ENCODE measurements at regions not wholly inside any gene's neighbourhood (a gene's known extent, or its start where the extent isn't known, plus 50 kb on each side); places are given as distances from the start of the nearest gene placed in this dataset.
"Not testable (repeated sequence)": the region's sequence is repeated elsewhere in the genome, so short reads cannot be mapped to it uniquely, and the experiment has no call there.

DNA sequence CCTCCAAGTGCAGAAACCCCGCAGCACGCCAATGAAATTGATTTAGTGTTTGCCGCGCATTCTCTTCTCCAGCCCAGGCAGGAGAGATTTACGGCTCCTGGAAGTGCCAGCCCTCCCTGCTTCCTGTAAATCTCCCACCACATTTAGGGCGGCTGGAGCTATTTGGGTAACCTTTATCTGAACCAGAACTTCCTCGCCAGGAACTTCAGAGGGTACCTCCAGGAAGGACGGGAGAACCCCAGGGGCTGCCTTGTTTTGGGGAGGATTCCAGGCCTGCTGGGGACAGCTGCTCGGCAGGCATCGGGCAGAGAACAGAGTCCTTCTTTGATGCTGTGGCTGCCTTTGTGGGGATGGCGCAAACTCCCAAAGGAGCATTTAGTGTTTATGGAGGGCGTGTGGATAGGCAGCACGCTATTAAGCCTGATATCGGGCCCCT is 122.0 kb upstream of the MYCN start:
- Histone ChIP-seq H3K27ac (ENCODE audit: low read depth, low read length) (no peak overlapping the region), H3K36me3 (ENCODE audit: control insufficient read depth in 3 of 3, insufficient read depth in 3 of 3, low read length in 3 of 3) (no peaks in the 10 kb centered on the region), H3K27me3 (ENCODE audit: control insufficient read depth in 3 of 3, insufficient read depth in 3 of 3, low read length in 3 of 3) (no peaks in the 10 kb centered on the region), H3K4me1 (ENCODE audit: control insufficient read depth in 3 of 3, insufficient read depth in 3 of 3, low read length in 3 of 3) (no peaks in the 10 kb centered on the region), H3K4me3 (ENCODE audit: low read length in 3 of 3) (no peak overlapping the region), H3K9ac (ENCODE audit: low read depth in 1 of 3, low read length in 3 of 3) (no peak overlapping the region), H3K9me3 (ENCODE audit: control insufficient read depth in 3 of 3, low read length in 3 of 3) (no peaks in the 10 kb centered on the region)

- no peaks in the 10 kb centered on the region for H3K27me3 ChIP-seq (ENCODE audit: control insufficient read depth in 3 of 3, insufficient read depth in 3 of 3, low read length in 3 of 3)
- no peak overlapping the region for H3K4me3 ChIP-seq (ENCODE audit: low read length in 3 of 3)
- no peaks in the 10 kb centered on the region for H3K4me1 ChIP-seq (ENCODE audit: control insufficient read depth in 3 of 3, insufficient read depth in 3 of 3, low read length in 3 of 3)
- no peaks in the 10 kb centered on the region for H3K36me3 ChIP-seq (ENCODE audit: control insufficient read depth in 3 of 3, insufficient read depth in 3 of 3, low read length in 3 of 3)
- no peaks in the 10 kb centered on the region for H3K9me3 ChIP-seq (ENCODE audit: control insufficient read depth in 3 of 3, low read length in 3 of 3)
- no peak overlapping the region for H3K9ac ChIP-seq (ENCODE audit: low read depth in 1 of 3, low read length in 3 of 3)
- H3K27ac ChIP-seq (ENCODE audit: low read depth, low read length), result no peak overlapping the region
These were observed 121.5 kb upstream of the MYCN start for GRCh38 chr2:15818881-15819280.

DNA sequence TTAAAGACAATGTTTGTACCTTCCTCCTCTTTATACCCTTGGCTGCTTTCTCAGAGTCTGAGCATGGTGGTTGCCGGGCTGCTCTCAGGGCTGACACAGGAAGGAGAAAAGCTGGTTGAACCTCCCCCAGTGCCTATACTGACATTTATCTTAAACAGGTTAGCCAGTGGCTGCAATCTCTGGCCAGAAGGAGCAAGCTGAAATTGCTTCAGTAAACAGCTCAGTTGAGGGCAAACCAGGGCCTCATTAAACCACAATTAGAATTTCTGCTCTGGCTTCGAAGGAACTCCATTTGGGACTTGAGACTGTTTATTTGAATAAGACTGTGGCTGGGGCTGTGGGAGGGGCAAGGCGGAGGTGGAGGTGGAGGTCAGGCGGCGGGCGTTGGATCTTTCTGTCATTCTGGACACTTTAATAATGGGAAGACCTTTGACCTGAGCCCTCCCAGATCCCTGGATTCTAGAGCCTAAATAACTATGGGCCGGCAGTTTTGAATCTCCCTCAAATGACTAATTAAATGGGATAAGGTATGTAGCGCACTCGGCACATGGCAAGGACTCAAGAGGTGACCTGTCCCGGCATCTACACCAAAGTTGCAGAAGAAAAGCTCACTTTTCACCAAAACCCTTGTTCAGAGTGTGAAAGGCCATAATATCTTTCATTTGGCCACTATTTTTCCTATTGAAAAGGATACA is 120.6 kb upstream of the MYCN start:
- Histone ChIP-seq H3K9ac (ENCODE audit: low read depth in 1 of 3, low read length in 3 of 3) (no peak overlapping the region), H3K4me3 (ENCODE audit: low read length in 3 of 3) (no peak overlapping the region), H3K27me3 (ENCODE audit: control insufficient read depth in 3 of 3, insufficient read depth in 3 of 3, low read length in 3 of 3) (no peaks in the 10 kb centered on the region), H3K9me3 (ENCODE audit: control insufficient read depth in 3 of 3, low read length in 3 of 3) (no peaks in the 10 kb centered on the region), H3K4me1 (ENCODE audit: control insufficient read depth in 3 of 3, insufficient read depth in 3 of 3, low read length in 3 of 3) (no peaks in the 10 kb centered on the region), H3K27ac (ENCODE audit: low read depth, low read length) (no peak overlapping the region), H3K36me3 (ENCODE audit: control insufficient read depth in 3 of 3, insufficient read depth in 3 of 3, low read length in 3 of 3) (no peaks in the 10 kb centered on the region)

DNA sequence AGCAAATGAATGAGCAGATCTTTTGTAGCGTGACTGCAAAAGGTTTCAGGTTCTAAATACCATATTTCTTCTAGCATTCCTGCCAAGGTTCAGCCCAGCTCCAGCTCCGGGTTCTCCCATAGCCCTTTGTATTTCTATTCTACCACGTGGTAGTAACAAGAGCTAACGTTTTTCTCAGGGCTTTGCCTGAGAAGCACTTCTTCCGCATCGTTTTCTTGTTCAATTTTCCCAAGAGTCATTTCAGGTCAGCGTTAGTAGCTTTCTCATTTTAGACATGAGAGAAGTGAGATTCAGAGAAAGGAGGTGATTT is 120.1 kb upstream of the MYCN start:
- Histone ChIP-seq H3K36me3 (ENCODE audit: control insufficient read depth in 3 of 3, insufficient read depth in 3 of 3, low read length in 3 of 3) (no peaks in the 10 kb centered on the region), H3K4me1 (ENCODE audit: control insufficient read depth in 3 of 3, insufficient read depth in 3 of 3, low read length in 3 of 3) (no peaks in the 10 kb centered on the region), H3K4me3 (ENCODE audit: low read length in 3 of 3) (no peak overlapping the region), H3K9me3 (ENCODE audit: control insufficient read depth in 3 of 3, low read length in 3 of 3) (no peaks in the 10 kb centered on the region), H3K9ac (ENCODE audit: low read depth in 1 of 3, low read length in 3 of 3) (no peak overlapping the region), H3K27ac (ENCODE audit: low read depth, low read length) (no peak overlapping the region), H3K27me3 (ENCODE audit: control insufficient read depth in 3 of 3, insufficient read depth in 3 of 3, low read length in 3 of 3) (no peaks in the 10 kb centered on the region)

GRCh38 chr2:15820927-15821326 is 119.4 kb upstream of the MYCN start:
- H3K36me3 ChIP-seq (ENCODE audit: control insufficient read depth in 3 of 3, insufficient read depth in 3 of 3, low read length in 3 of 3), result no peaks in the 10 kb centered on the region
- H3K9ac ChIP-seq (ENCODE audit: low read depth in 1 of 3, low read length in 3 of 3), result no peak overlapping the region
- no peak overlapping the region for H3K4me3 ChIP-seq (ENCODE audit: low read length in 3 of 3)
- no peak overlapping the region for H3K27ac ChIP-seq (ENCODE audit: low read depth, low read length)
- H3K9me3 ChIP-seq (ENCODE audit: control insufficient read depth in 3 of 3, low read length in 3 of 3), result no peaks in the 10 kb centered on the region
- H3K27me3 ChIP-seq (ENCODE audit: control insufficient read depth in 3 of 3, insufficient read depth in 3 of 3, low read length in 3 of 3), result no peaks in the 10 kb centered on the region
- H3K4me1 ChIP-seq (ENCODE audit: control insufficient read depth in 3 of 3, insufficient read depth in 3 of 3, low read length in 3 of 3), result no peaks in the 10 kb centered on the region

GRCh38 chr2:15822151-15823044 is 118.0 kb upstream of the MYCN start:
- H3K9me3 ChIP-seq (ENCODE audit: control insufficient read depth in 3 of 3, low read length in 3 of 3), result no peaks in the 10 kb centered on the region
- no peaks in the 10 kb centered on the region for H3K27me3 ChIP-seq (ENCODE audit: control insufficient read depth in 3 of 3, insufficient read depth in 3 of 3, low read length in 3 of 3)
- no peaks in the 10 kb centered on the region for H3K36me3 ChIP-seq (ENCODE audit: control insufficient read depth in 3 of 3, insufficient read depth in 3 of 3, low read length in 3 of 3)
- H3K4me3 ChIP-seq (ENCODE audit: low read length in 3 of 3), result no peak overlapping the region
- no peak overlapping the region for H3K9ac ChIP-seq (ENCODE audit: low read depth in 1 of 3, low read length in 3 of 3)
- H3K4me1 ChIP-seq (ENCODE audit: control insufficient read depth in 3 of 3, insufficient read depth in 3 of 3, low read length in 3 of 3), result no peaks in the 10 kb centered on the region
- no peak overlapping the region for H3K27ac ChIP-seq (ENCODE audit: low read depth, low read length)

GRCh38 chr2:15823459-15824396 is 116.6 kb upstream of the MYCN start:
- Histone ChIP-seq H3K27ac (ENCODE audit: low read depth, low read length) (no peak overlapping the region), H3K4me1 (ENCODE audit: control insufficient read depth in 3 of 3, insufficient read depth in 3 of 3, low read length in 3 of 3) (no peaks in the 10 kb centered on the region)

DNA sequence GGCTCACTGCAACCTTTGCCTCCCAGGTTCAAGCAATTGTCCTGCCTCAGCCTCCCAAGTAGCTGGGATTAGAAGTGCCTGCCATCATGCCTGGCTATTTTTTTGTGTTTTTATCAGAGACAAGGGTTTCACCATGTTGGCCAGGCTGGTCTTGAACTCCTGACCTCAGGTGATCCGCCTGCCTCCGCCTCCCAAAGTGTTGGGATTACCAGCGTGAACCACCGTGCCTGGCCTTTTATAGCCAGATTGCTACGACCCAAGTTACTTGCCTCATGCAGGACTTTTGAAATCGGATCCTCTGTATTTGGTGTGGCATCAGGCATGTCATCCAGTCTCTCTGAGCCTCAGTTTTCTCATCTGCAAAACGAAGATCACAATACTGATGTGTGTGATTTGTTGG is 115.9 kb upstream of the MYCN start:
- H3K27me3 ChIP-seq (ENCODE audit: control insufficient read depth in 3 of 3, insufficient read depth in 3 of 3, low read length in 3 of 3); H3K9me3 ChIP-seq (ENCODE audit: control insufficient read depth in 3 of 3, low read length in 3 of 3); H3K36me3 ChIP-seq (ENCODE audit: control insufficient read depth in 3 of 3, insufficient read depth in 3 of 3, low read length in 3 of 3); H3K9ac ChIP-seq (ENCODE audit: low read depth in 1 of 3, low read length in 3 of 3); H3K4me3 ChIP-seq (ENCODE audit: low read length in 3 of 3); H3K4me1 ChIP-seq (ENCODE audit: control insufficient read depth in 3 of 3, insufficient read depth in 3 of 3, low read length in 3 of 3); H3K27ac ChIP-seq (ENCODE audit: low read depth, low read length): not testable (repeated sequence)

More at GRCh38 chr2:15823459-15824396, 116.6 kb upstream of the MYCN start:
- Histone ChIP-seq H3K36me3 (ENCODE audit: control insufficient read depth in 3 of 3, insufficient read depth in 3 of 3, low read length in 3 of 3) (no peaks in the 10 kb centered on the region), H3K9me3 (ENCODE audit: control insufficient read depth in 3 of 3, low read length in 3 of 3) (no peaks in the 10 kb centered on the region), H3K27me3 (ENCODE audit: control insufficient read depth in 3 of 3, insufficient read depth in 3 of 3, low read length in 3 of 3) (no peaks in the 10 kb centered on the region), H3K4me3 (ENCODE audit: low read length in 3 of 3) (no peak overlapping the region), H3K9ac (ENCODE audit: low read depth in 1 of 3, low read length in 3 of 3) (no peak overlapping the region)

GRCh38 chr2:15825276-15825980 is 114.9 kb upstream of the MYCN start:
- no peaks in the 10 kb centered on the region for H3K36me3 ChIP-seq (ENCODE audit: control insufficient read depth in 3 of 3, insufficient read depth in 3 of 3, low read length in 3 of 3)
- H3K4me3 ChIP-seq (ENCODE audit: low read length in 3 of 3), result no peak overlapping the region
- no peaks in the 10 kb centered on the region for H3K27me3 ChIP-seq (ENCODE audit: control insufficient read depth in 3 of 3, insufficient read depth in 3 of 3, low read length in 3 of 3)
- H3K4me1 ChIP-seq (ENCODE audit: control insufficient read depth in 3 of 3, insufficient read depth in 3 of 3, low read length in 3 of 3), result no peaks in the 10 kb centered on the region
- H3K9ac ChIP-seq (ENCODE audit: low read depth in 1 of 3, low read length in 3 of 3), result no peak overlapping the region
- H3K9me3 ChIP-seq (ENCODE audit: control insufficient read depth in 3 of 3, low read length in 3 of 3), result no peaks in the 10 kb centered on the region
- H3K27ac ChIP-seq (ENCODE audit: low read depth, low read length), result no peak overlapping the region
